Caco-2 (cell line): ENCODE measurements at regions not wholly inside any gene's neighbourhood (a gene's known extent, or its start where the extent isn't known, plus 50 kb on each side); places are given as distances from the start of the nearest gene placed in this dataset.

Experiments used
- BruUV-seq: library from RNA; stranded (reverse); fragments of 400-500 nt; replicated peaks from 2 replicates; lab custom pipeline; 2021; lab: Mats Ljungman, UMichigan
- CTCF ChIA-PET: fragments of 300-600 bp; sonication (Branson Sonifier 250); formaldehyde crosslinking; loops from one replicate; lab custom pipeline; 2022; ENCODE audit warnings: antibody characterized with exemption; lab: Charles Lee
- POLR2A ChIA-PET: fragments of 300-600 bp; sonication (Branson Sonifier 250); formaldehyde crosslinking; loops from one replicate; lab custom pipeline; 2022; ENCODE audit warnings: antibody characterized with exemption; lab: Charles Lee
- DNase-seq, 2 experiments: peaks; one replicate each; pipeline versions ENCODE4 v3.0.0 to v3.0.0-alpha.2; 2020 to 2022
- H3K27me3 ChIP-seq: replicated peaks from 2 replicates; pipeline ENCODE4 v1.6.0; 2011; ENCODE audit warnings: low read length; ENCODE audit not compliant: control insufficient read depth, insufficient read depth
- H3K36me3 ChIP-seq: 2 replicates; pipeline ENCODE4 v1.5.1; 2011; ENCODE audit warnings: low read length; ENCODE audit not compliant: control insufficient read depth, insufficient read depth
- H3K4me1 ChIP-seq: fragments of 250-450 bp; sonication (Bioruptor Pico); 2 replicates; pipeline ENCODE4 v1.5.1; 2020; ENCODE audit warnings: mild to moderate bottlenecking
- H3K4me3 ChIP-seq: 2 replicates; pipeline ENCODE4 v1.5.1; 2011; ENCODE audit warnings: low read depth, mild to moderate bottlenecking, control low read depth, low read length
- H3K9me3 ChIP-seq: fragments of 250-450 bp; sonication (Bioruptor Pico); 2 replicates; pipeline ENCODE4 v1.5.1; 2020; ENCODE audit warnings: mild to moderate bottlenecking, moderate library complexity
- H3K27ac Mint-ChIP-seq: one replicate; pipeline ENCODE4 v1.8.0; 2022; ENCODE audit warnings: mixed read lengths; ENCODE audit not compliant: unreplicated experiment
- H3K27me3 Mint-ChIP-seq: one replicate; pipeline ENCODE4 v1.8.0; 2022; ENCODE audit warnings: mixed read lengths; ENCODE audit not compliant: insufficient read depth, unreplicated experiment
- H3K36me3 Mint-ChIP-seq: one replicate; pipeline ENCODE4 v1.8.0; 2022; ENCODE audit warnings: mild to moderate bottlenecking, mixed read lengths; ENCODE audit not compliant: insufficient read depth, unreplicated experiment
- H3K4me1 Mint-ChIP-seq: one replicate; pipeline ENCODE4 v1.8.0; 2022; ENCODE audit warnings: low read depth, mixed read lengths; ENCODE audit not compliant: unreplicated experiment
- H3K4me3 Mint-ChIP-seq: one replicate; pipeline ENCODE4 v1.8.0; 2022; ENCODE audit warnings: mild to moderate bottlenecking, moderate library complexity, mixed read lengths; ENCODE audit not compliant: unreplicated experiment
- H3K9me3 Mint-ChIP-seq: one replicate; pipeline ENCODE4 v1.8.0; 2022; ENCODE audit warnings: mixed read lengths; ENCODE audit not compliant: unreplicated experiment
- intact Hi-C: fragments of 100-400 bp; cut with micrococcal nuclease; formaldehyde crosslinking; loops from one replicate; pipeline ENCODE4 v1.10.0; 2022; ENCODE audit not compliant: unreplicated experiment
- TF ChIP-seq, protein P1 (sequence below), 2 experiments: fragments of 200-600 bp in 1 of 2; IDR thresholded peaks; 1 replicate in 1 of 2; 2 replicates in 1 of 2; pipeline versions ENCODE4 v1.5.1 to v1.8.0; 2011 to 2022; ENCODE audit warnings: antibody characterized with exemption in 1 of 2, control low read depth in 1 of 2, inconsistent platforms in 1 of 2, low read depth in 1 of 2, low read length in 1 of 2, mild to moderate bottlenecking in 1 of 2, moderate library complexity in 1 of 2; ENCODE audit not compliant: insufficient read depth in 1 of 2, severe bottlenecking in 1 of 2, unreplicated experiment in 1 of 2

DNA sequence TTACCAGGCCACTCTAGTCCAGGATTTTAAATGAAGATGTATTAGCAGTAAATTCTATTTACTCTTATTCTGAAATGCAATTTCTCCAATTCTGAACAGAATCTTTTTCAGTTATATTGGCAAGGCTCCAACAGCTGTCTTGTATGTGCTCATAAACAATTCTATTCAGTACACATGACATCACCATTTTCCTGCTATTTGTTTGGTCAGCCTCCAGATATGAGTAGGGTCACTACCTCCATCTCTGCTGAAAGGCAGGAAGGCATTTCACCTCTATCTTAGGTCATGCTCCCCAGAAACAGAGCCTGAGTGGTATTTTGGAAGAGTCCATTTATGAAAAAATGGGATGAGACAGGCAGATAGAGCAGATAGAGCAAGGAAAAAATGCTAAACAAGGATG lies 151.1 kb upstream of the ADGRL3 start:
- Histone ChIP-seq H3K36me3 (no peaks in the 10 kb centered on the region), H3K4me3 (no peak overlapping the region), H3K9me3 (no peaks in the 10 kb centered on the region), H3K4me1 (no peaks in the 10 kb centered on the region), H3K27me3 (no peaks in the 10 kb centered on the region)
- BruUV-seq: no TSS peak
- Mint-ChIP-seq H3K27me3 (no peaks in the 10 kb centered on the region), H3K4me3 (no peak overlapping the region), H3K9me3 (peaks cover 17% of the 10 kb centered on the region), H3K4me1 (no peaks in the 10 kb centered on the region), H3K36me3 (no peaks in the 10 kb centered on the region), H3K27ac (no peak overlapping the region)
- CTCF ChIA-PET: no interaction called here
- intact Hi-C loops: no loop called here
- DNase-seq: no peak
- POLR2A ChIA-PET: no interaction called here
- TF ChIP-seq, protein P1, sequence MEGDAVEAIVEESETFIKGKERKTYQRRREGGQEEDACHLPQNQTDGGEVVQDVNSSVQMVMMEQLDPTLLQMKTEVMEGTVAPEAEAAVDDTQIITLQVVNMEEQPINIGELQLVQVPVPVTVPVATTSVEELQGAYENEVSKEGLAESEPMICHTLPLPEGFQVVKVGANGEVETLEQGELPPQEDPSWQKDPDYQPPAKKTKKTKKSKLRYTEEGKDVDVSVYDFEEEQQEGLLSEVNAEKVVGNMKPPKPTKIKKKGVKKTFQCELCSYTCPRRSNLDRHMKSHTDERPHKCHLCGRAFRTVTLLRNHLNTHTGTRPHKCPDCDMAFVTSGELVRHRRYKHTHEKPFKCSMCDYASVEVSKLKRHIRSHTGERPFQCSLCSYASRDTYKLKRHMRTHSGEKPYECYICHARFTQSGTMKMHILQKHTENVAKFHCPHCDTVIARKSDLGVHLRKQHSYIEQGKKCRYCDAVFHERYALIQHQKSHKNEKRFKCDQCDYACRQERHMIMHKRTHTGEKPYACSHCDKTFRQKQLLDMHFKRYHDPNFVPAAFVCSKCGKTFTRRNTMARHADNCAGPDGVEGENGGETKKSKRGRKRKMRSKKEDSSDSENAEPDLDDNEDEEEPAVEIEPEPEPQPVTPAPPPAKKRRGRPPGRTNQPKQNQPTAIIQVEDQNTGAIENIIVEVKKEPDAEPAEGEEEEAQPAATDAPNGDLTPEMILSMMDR (IDR thresholded peaks at IDR 0.05; ENCODE audit: insufficient read depth in 1 of 2, low read depth in 1 of 2, low read length in 1 of 2, severe bottlenecking in 1 of 2, unreplicated experiment in 1 of 2): no peak

DNA sequence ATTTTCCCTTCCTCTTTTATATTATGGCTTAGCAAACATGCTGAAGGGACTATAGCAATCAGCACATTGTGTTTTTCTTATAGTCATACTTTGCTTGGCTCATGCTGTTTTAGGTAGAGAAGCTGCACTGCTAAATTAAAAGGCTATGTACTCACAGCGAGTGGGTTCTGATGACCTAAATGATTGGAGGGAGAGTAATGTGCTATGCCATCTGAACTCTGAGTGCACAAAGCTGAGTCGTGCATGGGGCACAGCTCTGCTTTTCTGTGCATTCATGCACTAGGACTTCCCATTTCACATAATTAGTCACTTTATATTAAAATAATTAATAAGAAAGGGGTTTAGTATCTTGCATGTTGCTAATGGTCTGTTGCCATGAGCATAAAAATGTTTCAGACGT lies 132.7 kb upstream of the ADGRL3 start:
- Mint-ChIP-seq H3K27ac (no peak overlapping the region), H3K4me3 (no peak overlapping the region), H3K27me3 (no peaks in the 10 kb centered on the region), H3K9me3 (peaks cover 9% of the 10 kb centered on the region), H3K36me3 (no peaks in the 10 kb centered on the region), H3K4me1 (no peaks in the 10 kb centered on the region)
- TF ChIP-seq, protein P1 (IDR thresholded peaks at IDR 0.05; ENCODE audit: insufficient read depth in 1 of 2, low read depth in 1 of 2, low read length in 1 of 2, severe bottlenecking in 1 of 2, unreplicated experiment in 1 of 2): no peak
- H3K9me3 ChIP-seq: no peaks in the 10 kb centered on the region
- H3K36me3 ChIP-seq: no peaks in the 10 kb centered on the region
- no TSS peak for BruUV-seq
- intact Hi-C loops: no loop called here
- no peaks in the 10 kb centered on the region for H3K27me3 ChIP-seq
- POLR2A ChIA-PET: no interaction called here
- H3K4me3 ChIP-seq: no peak overlapping the region
- DNase-seq: no peak
- CTCF ChIA-PET: no interaction called here
- peaks cover 4% of the 10 kb centered on the region; the same call in 1 of the 2 replicates for H3K4me1 ChIP-seq

DNA sequence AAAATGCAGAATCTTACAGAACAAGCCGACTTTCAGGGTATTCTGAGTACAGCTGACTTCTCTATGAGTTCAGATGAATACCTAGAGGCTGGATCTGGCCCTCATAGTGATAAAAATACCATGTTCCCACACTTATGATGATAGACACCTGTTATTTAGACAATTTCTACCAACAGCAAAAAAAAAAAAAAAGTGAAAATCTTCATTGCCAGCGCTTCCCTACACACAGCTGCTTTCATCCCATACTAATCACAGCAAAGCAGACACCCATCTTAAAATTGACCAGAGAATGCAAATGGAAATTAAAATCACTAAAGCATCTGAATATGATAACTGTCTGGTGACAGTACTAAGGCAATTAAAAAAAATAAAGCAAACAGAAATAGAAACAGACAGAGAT lies 132.1 kb upstream of the ADGRL3 start:
- Mint-ChIP-seq H3K27me3 (no peaks in the 10 kb centered on the region), H3K27ac (no peak overlapping the region), H3K36me3 (no peaks in the 10 kb centered on the region), H3K4me1 (no peaks in the 10 kb centered on the region), H3K9me3 (peaks cover 9% of the 10 kb centered on the region), H3K4me3 (no peak overlapping the region)
- TF ChIP-seq, protein P1 (IDR thresholded peaks at IDR 0.05; ENCODE audit: insufficient read depth in 1 of 2, low read depth in 1 of 2, low read length in 1 of 2, severe bottlenecking in 1 of 2, unreplicated experiment in 1 of 2): no peak
- no peaks in the 10 kb centered on the region for H3K9me3 ChIP-seq
- CTCF ChIA-PET: no interaction called here
- H3K4me1 ChIP-seq: peaks cover 4% of the 10 kb centered on the region; the same call in 1 of the 2 replicates
- intact Hi-C loops: no loop called here
- DNase-seq: no peak
- no peak overlapping the region for H3K4me3 ChIP-seq
- no TSS peak for BruUV-seq
- POLR2A ChIA-PET: no interaction called here
- H3K27me3 ChIP-seq: no peaks in the 10 kb centered on the region
- no peaks in the 10 kb centered on the region for H3K36me3 ChIP-seq
